Right ventricle myocardium inferior (tissue), 1 donor: ENCODE measurements at regions not wholly inside any gene's neighbourhood (a gene's known extent, or its start where the extent isn't known, plus 50 kb on each side); places are given as distances from the start of the nearest gene placed in this dataset.

Experiments used
- ATAC-seq: fragments of 200-7000 bp; cut with Tn5 transposase; one replicate; pipeline ENCODE4 v1.9.1; 2020; ENCODE audit warnings: mild to moderate bottlenecking, moderate library complexity
- DNase-seq: peaks from one replicate; pipeline ENCODE4 v3.0.0; 2021; ENCODE audit errors: missing footprints
- intact Hi-C: fragments of 100-400 bp; cut with DNase I; formaldehyde crosslinking; loops from one replicate; pipeline ENCODE4 v1.11.0; 2022
- donor health status: DM: no; HTN: yes; CAD: no; lungs with severe emphysema.

DNA sequence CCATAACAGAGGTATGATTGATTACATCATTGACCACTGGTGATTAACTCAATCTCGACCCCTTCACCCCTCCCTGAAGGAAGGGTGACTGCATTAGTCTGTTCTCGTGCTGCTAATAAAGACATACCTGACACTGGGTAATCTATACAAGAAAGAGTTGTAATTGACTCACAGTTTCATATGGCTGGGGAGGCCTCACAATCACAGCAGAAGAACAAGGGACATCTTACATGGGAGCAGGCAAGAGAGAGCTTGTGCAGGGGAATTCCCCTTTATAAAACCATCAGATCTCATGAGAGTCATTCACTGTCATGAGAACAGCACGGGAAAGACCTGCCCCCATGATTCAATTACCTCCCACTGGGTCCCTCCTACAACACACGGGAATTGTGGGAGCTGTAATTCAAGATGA, 55.9 kb upstream of the TMCC3 start:
- no peak for ATAC-seq
- intact Hi-C loops: no loop called here

GRCh38 chr12:94705676-94706075, 55.3 kb upstream of the TMCC3 start:
- no peak for DNase-seq
- ATAC-seq: no peak
- intact Hi-C loops: no loop called here

More for the DNA sequence above, 55.9 kb upstream of the TMCC3 start:
- no peak for DNase-seq

DNA sequence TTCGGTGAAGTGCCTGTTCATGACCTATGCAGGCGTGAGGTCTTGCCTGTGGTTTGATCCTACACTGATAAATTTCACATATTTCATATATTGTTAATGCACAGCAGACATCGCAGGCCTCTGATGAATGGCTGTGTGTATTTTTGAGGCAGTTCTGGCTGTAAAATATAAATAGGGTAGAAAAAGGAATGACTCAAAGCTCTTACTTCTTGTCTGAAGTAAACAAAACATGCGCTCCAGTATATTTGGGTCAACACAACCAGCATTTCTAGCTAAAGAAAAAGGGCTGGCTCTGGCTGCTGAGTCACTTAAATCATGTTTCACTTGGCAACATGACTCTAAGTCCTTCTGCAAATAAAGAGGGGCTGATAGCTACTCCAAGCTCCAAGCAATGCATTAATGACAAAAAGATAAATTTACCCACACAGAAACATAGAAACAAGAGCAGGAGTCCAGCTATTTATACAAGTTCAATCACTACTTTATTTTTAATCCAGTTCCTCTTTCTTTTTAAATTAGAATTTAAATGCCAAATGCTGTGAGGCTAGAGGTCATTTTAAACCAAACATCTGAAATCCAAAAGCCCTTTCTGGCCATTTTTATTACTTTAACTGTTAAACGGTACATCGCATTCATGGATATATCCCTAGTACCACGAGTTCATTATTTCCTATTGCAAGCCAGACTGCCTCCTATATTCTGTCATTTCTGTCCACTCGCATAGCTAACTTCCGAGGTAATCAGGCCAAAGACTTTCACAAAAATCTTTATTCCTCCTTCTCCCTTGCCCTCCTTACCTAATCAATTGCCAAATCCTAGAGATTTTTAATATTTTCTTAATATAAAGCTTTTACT, 54.3 kb upstream of the TMCC3 start:
- ATAC-seq: no peak
- intact Hi-C loops: no loop called here
- DNase-seq: no peak

GRCh38 chr12:94702696-94703095, 52.3 kb upstream of the TMCC3 start:
- ATAC-seq: no peak
- DNase-seq: no peak
- intact Hi-C loops: no loop called here

DNA sequence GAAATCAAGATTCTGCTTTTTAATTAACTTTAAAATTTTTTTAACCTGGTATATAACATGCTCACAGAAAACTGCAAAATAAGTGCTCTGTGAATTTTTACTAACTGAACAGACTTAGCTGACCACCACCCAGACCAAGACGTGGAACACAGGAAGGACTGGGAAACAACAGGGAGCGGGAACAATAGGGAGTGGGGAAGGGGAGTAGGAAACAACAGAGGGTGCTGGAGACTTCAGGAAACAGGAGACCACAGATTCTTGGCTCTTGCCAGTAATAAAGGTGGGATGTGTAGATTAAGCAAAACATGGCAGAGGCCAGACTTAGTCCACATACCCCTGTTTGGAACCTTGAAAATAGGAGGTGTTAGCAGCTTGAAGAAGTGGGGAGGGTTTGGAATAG, 51.4 kb upstream of the TMCC3 start:
- ATAC-seq (no peak), DNase-seq (no peak)
- intact Hi-C loops: no loop called here

- DNase-seq: no peak
- ATAC-seq: no peak
- intact Hi-C loops: no loop called here
Measured at GRCh38 chr12:94700662-94701061, 50.3 kb upstream of the TMCC3 start.
